IMR-90 (cell line): ENCODE measurements at regions not wholly inside any gene's neighbourhood (a gene's known extent, or its start where the extent isn't known, plus 50 kb on each side); places are given as distances from the start of the nearest gene placed in this dataset.

ENCODE experiments used
- ATAC-seq: fragments of 200-7000 bp; cut with Tn5 transposase; 2 replicates; pipeline ENCODE4 v1.9.1; 2020; ENCODE audit warnings: low read depth, mild to moderate bottlenecking, moderate library complexity
- BruUV-seq: library from RNA; stranded (reverse); fragments of 400-500 nt; replicated peaks from 2 replicates; lab custom pipeline; 2021; lab: Mats Ljungman, UMichigan
- CTCF ChIA-PET: fragments of 300-600 bp; formaldehyde crosslinking; extraction: SDS; loops from one replicate; lab custom pipeline; 2021; ENCODE audit warnings: antibody characterized with exemption; lab: Yijun Ruan, JAX
- POLR2A ChIA-PET: fragments of 300-600 bp; sonication (Branson Sonifier 250); formaldehyde crosslinking; loops from one replicate; lab custom pipeline; 2022; ENCODE audit warnings: antibody characterized with exemption; ENCODE audit not compliant: unreplicated experiment; lab: Charles Lee
- DNase-seq: peaks from one replicate; pipeline ENCODE4 v3.0.0; 2013
- H2AFZ ChIP-seq: replicated peaks from 2 replicates; pipeline ENCODE3; 2013; ENCODE audit warnings: low read length, mild to moderate bottlenecking; ENCODE audit not compliant: poor library complexity
- H2AK5ac ChIP-seq: 2 replicates; pipeline ENCODE4 v1.6.1; 2013; ENCODE audit warnings: low read depth, low read length, inconsistent platforms
- H2AK9ac ChIP-seq: replicated peaks from 2 replicates; pipeline ENCODE3; 2013; ENCODE audit warnings: mild to moderate bottlenecking, low read depth, low read length, moderate library complexity; ENCODE audit not compliant: poor library complexity
- H2BK120ac ChIP-seq: 2 replicates; pipeline ENCODE4 v1.6.1; 2013; ENCODE audit warnings: low read depth, low read length, inconsistent platforms
- H2BK15ac ChIP-seq: 3 replicates; pipeline ENCODE4 v1.6.1; 2013; ENCODE audit warnings: low read depth, low read length, inconsistent platforms
- H2BK20ac ChIP-seq: 2 replicates; pipeline ENCODE4 v1.6.1; 2013; ENCODE audit warnings: low read depth, mild to moderate bottlenecking, inconsistent platforms, low read length, moderate library complexity
- H2BK5ac ChIP-seq: 2 replicates; pipeline ENCODE4 v1.6.1; 2013; ENCODE audit warnings: mild to moderate bottlenecking, low read depth, low read length, inconsistent platforms; ENCODE audit not compliant: poor library complexity, severe bottlenecking
- H3K14ac ChIP-seq: replicated peaks from 2 replicates; pipeline ENCODE4 v1.6.1; 2013; ENCODE audit warnings: low read depth, low read length, inconsistent platforms
- H3K18ac ChIP-seq: 2 replicates; pipeline ENCODE4 v1.6.1; 2013; ENCODE audit warnings: low read depth, low read length, control low read depth
- H3K23ac ChIP-seq: 2 replicates; pipeline ENCODE4 v1.6.1; 2013; ENCODE audit warnings: low read depth, low read length, inconsistent platforms
- H3K27ac ChIP-seq: 2 replicates; pipeline ENCODE4 v1.5.1; 2013; ENCODE audit warnings: mild to moderate bottlenecking, control low read depth, low read length; ENCODE audit not compliant: insufficient read depth
- H3K27me3 ChIP-seq: 2 replicates; pipeline ENCODE4 v1.6.1; 2013; ENCODE audit warnings: low read length; ENCODE audit not compliant: control insufficient read depth, insufficient read depth
- H3K36me3 ChIP-seq: 2 replicates; pipeline ENCODE4 v1.6.1; 2013; ENCODE audit warnings: low read length, mixed read lengths; ENCODE audit not compliant: control insufficient read depth, insufficient read depth
- H3K4ac ChIP-seq: 2 replicates; pipeline ENCODE4 v1.6.1; 2013; ENCODE audit warnings: low read depth, low read length, inconsistent platforms
- H3K4me1 ChIP-seq: 2 replicates; pipeline ENCODE4 v1.6.1; 2013; ENCODE audit warnings: low read length, mixed read lengths; ENCODE audit not compliant: control insufficient read depth, insufficient read depth
- H3K4me2 ChIP-seq: 2 replicates; pipeline ENCODE4 v1.6.1; 2013; ENCODE audit warnings: low read depth, mild to moderate bottlenecking, control low read depth, low read length, moderate library complexity
- H3K4me3 ChIP-seq: 2 replicates; pipeline ENCODE4 v1.5.1; 2013; ENCODE audit warnings: low read depth, mild to moderate bottlenecking, control low read depth, low read length, moderate library complexity; ENCODE audit not compliant: insufficient read depth
- H3K56ac ChIP-seq: 2 replicates; pipeline ENCODE4 v1.6.1; 2013; ENCODE audit warnings: low read length, inconsistent platforms; ENCODE audit not compliant: insufficient read depth; ENCODE audit errors: extremely low read depth
- H3K79me1 ChIP-seq, 2 experiments: 2 replicates each; pipeline ENCODE4 v1.6.1; 2013; ENCODE audit warnings: low read length in 2 of 2, inconsistent platforms in 1 of 2, low read depth in 1 of 2
- H3K9ac ChIP-seq: 2 replicates; pipeline ENCODE4 v1.6.1; 2013; ENCODE audit warnings: low read depth, low read length, control low read depth
- H3K9me1 ChIP-seq: 2 replicates; pipeline ENCODE4 v1.6.1; 2013; ENCODE audit warnings: low read length, inconsistent platforms; ENCODE audit not compliant: insufficient read depth
- H3K9me3 ChIP-seq: 2 replicates; pipeline ENCODE4 v1.6.1; 2013; ENCODE audit warnings: low read length; ENCODE audit not compliant: control insufficient read depth, insufficient read depth
- H4K20me1 ChIP-seq: 2 replicates; pipeline ENCODE4 v1.6.1; 2013; ENCODE audit warnings: low read length, inconsistent platforms; ENCODE audit not compliant: insufficient read depth
- H4K5ac ChIP-seq: 2 replicates; pipeline ENCODE4 v1.6.1; 2013; ENCODE audit warnings: mild to moderate bottlenecking, low read depth, low read length, control low read depth
- H4K8ac ChIP-seq, 2 experiments: 2 replicates each; pipeline ENCODE4 v1.6.1; 2013; ENCODE audit warnings: low read depth in 2 of 2, low read length in 2 of 2, control low read depth in 1 of 2, inconsistent platforms in 1 of 2
- H4K91ac ChIP-seq: 2 replicates; pipeline ENCODE4 v1.6.1; 2013; ENCODE audit warnings: low read depth, low read length, inconsistent platforms; ENCODE audit not compliant: insufficient read depth
- BHLHE40 ChIP-seq: fragments of 150-350 bp; IDR thresholded peaks from 2 replicates; pipeline ENCODE4 v1.6.1; 2016; ENCODE audit warnings: mild to moderate bottlenecking, low read depth, low read length
- CEBPB ChIP-seq: IDR thresholded peaks from 2 replicates; pipeline ENCODE4 v1.6.1; 2012; ENCODE audit warnings: low read depth, low read length, improper control_type of control experiment
- CHD1 ChIP-seq: IDR thresholded peaks from 2 replicates; pipeline ENCODE4 v1.6.1; 2012; ENCODE audit warnings: low read depth, low read length, improper control_type of control experiment
- FOS ChIP-seq: fragments of 150-350 bp; IDR thresholded peaks from 2 replicates; pipeline ENCODE4 v1.6.1; 2016; ENCODE audit warnings: low read depth, low read length
- MAFK ChIP-seq: IDR thresholded peaks from 2 replicates; pipeline ENCODE4 v1.6.1; 2012; ENCODE audit warnings: low read depth, low read length, improper control_type of control experiment
- SMC3 ChIP-seq: fragments of 150-350 bp; IDR thresholded peaks from 2 replicates; pipeline ENCODE4 v1.6.1; 2016; ENCODE audit warnings: low read depth, mild to moderate bottlenecking, antibody characterized with exemption, low read length, moderate library complexity
- USF2 ChIP-seq: fragments of 150-350 bp; IDR thresholded peaks from 2 replicates; pipeline ENCODE4 v1.6.1; 2017; ENCODE audit warnings: mild to moderate bottlenecking, antibody characterized with exemption, low read length, low read depth
- WGBS, 2 experiments: methylation state at CpG; one replicate each; pipeline versions ENCODE4 v1.1.5 to v1.1.7; 2013; ENCODE audit warnings: missing lambda C conversion rate in 2 of 2; ENCODE audit not compliant: insufficient read length in 1 of 2; ENCODE audit errors: extremely low coverage in 2 of 2; 5-methylcytosine and 5-hydroxymethylcytosine counted together
- dilution Hi-C: fragments of 300-500 bp; cut with HindIII; formaldehyde crosslinking; loops from one replicate; pipeline ENCODE4 v1.14.3; 2018; ENCODE audit warnings: low sequenced_read_pairs; ENCODE audit not compliant: unreplicated experiment
- in situ Hi-C: fragments of 300-500 bp; cut with MboI; formaldehyde crosslinking; loops from 3 replicates; pipeline ENCODE4 v1.14.3; 2019; ENCODE audit warnings: low sequenced_read_pairs, inconsistent platforms, mixed read lengths
- intact Hi-C: fragments of 100-400 bp; cut with micrococcal nuclease; formaldehyde crosslinking; loops from 2 replicates; pipeline ENCODE4 v1.10.0; 2022

GRCh38 chr20:29313481-29313880 is 1944.0 kb upstream of the DEFB115 start:
- Histone ChIP-seq H3K56ac (no peak overlapping the region), H3K4me3 (no peak overlapping the region), H3K9me1 (no peaks in the 10 kb centered on the region), H3K79me1 (no peaks in the 10 kb centered on the region), H2AK9ac (no peak overlapping the region), H2BK120ac (no peak overlapping the region), H2BK20ac (no peak overlapping the region), H3K27ac (no peak overlapping the region), H4K20me1 (no peaks in the 10 kb centered on the region), H3K9ac (no peak overlapping the region), H3K4me1 (no peaks in the 10 kb centered on the region), H3K36me3 (no peaks in the 10 kb centered on the region), H2BK5ac (no peak overlapping the region), H4K91ac (no peak overlapping the region), H3K18ac (no peak overlapping the region), H4K8ac (no peak overlapping the region), H3K4ac (no peak overlapping the region), H3K4me2 (no peak overlapping the region), H4K5ac (no peak overlapping the region), H3K9me3 (peaks cover 13% of the 10 kb centered on the region), H2AFZ (no peak overlapping the region), H3K23ac (no peak overlapping the region), H3K14ac (no peak overlapping the region), H2AK5ac (no peak overlapping the region), H2BK15ac (no peak overlapping the region), H3K27me3 (no peaks in the 10 kb centered on the region)
- no CpG with 5 or more reads among the region's 18 CpGs for WGBS, 2 experiments
- POLR2A ChIA-PET = no interaction called here
- intact Hi-C loops = no loop called here
- no TSS peak for BruUV-seq
- ATAC-seq (no peak), DNase-seq (no peak)
- CTCF ChIA-PET = no interaction called here
- dilution Hi-C loops = no loop called here
- in situ Hi-C loops = no loop called here
- TF ChIP-seq SMC3 (no peak), USF2 (no peak), FOS (no peak), CEBPB (no peak), BHLHE40 (no peak), CHD1 (no peak), MAFK (no peak)
